SHP77 treated with DMSO at 0.1 percent for 48 hours (cell line): ENCODE measurements at regions not wholly inside any gene's neighbourhood (a gene's known extent, or its start where the extent isn't known, plus 50 kb on each side); places are given as distances from the start of the nearest gene placed in this dataset.
"Not testable (repeated sequence)": the region's sequence is repeated elsewhere in the genome, so short reads cannot be mapped to it uniquely, and the experiment has no call there.

Experiments
- DNase-seq: peaks from one replicate; lab custom pipeline; 2025; lab: John Stamatoyannopoulos, UW

- DNase-seq = no peak
Measured at GRCh38 chr17:14732211-14732610, 431.3 kb downstream of the HS3ST3B1 start.

- DNase-seq = no peak
Measured at GRCh38 chr17:14731591-14731990, 430.7 kb downstream of the HS3ST3B1 start.

- DNase-seq = no peak
Measured at GRCh38 chr17:14730821-14731220, 429.9 kb downstream of the HS3ST3B1 start.

GRCh38 chr17:14725729-14726128 lies 424.8 kb downstream of the HS3ST3B1 start:
- DNase-seq = no peak

- DNase-seq = no peak
Measured at GRCh38 chr17:14724770-14725169, 423.9 kb downstream of the HS3ST3B1 start.

- DNase-seq = not testable (repeated sequence)
Measured at GRCh38 chr17:14723349-14723748, 422.5 kb downstream of the HS3ST3B1 start.

GRCh38 chr17:14719942-14720341 lies 419.1 kb downstream of the HS3ST3B1 start:
- no peak for DNase-seq

GRCh38 chr17:14717859-14718258 lies 417.0 kb downstream of the HS3ST3B1 start:
- DNase-seq = no peak

GRCh38 chr17:14715561-14715960 lies 414.7 kb downstream of the HS3ST3B1 start:
- DNase-seq = no peak

- DNase-seq = no peak
Measured at GRCh38 chr17:14712611-14713021, 411.7 kb downstream of the HS3ST3B1 start.

- no peak for DNase-seq
Measured at GRCh38 chr17:14704121-14704520, 403.2 kb downstream of the HS3ST3B1 start.

- DNase-seq = no peak
Measured at GRCh38 chr17:14701886-14702285, 401.0 kb downstream of the HS3ST3B1 start.

GRCh38 chr17:14699574-14700185 lies 398.8 kb downstream of the HS3ST3B1 start:
- DNase-seq = no peak

- no peak for DNase-seq
Measured at GRCh38 chr17:14693382-14693781, 392.5 kb downstream of the HS3ST3B1 start.

GRCh38 chr17:14690704-14691103 lies 389.8 kb downstream of the HS3ST3B1 start:
- DNase-seq = no peak

- DNase-seq = no peak
Measured at GRCh38 chr17:14688134-14688533, 387.3 kb downstream of the HS3ST3B1 start.

- no peak for DNase-seq
Measured at GRCh38 chr17:14672830-14673229, 371.9 kb downstream of the HS3ST3B1 start.

GRCh38 chr17:14670861-14671260 lies 370.0 kb downstream of the HS3ST3B1 start:
- no peak for DNase-seq

GRCh38 chr17:14664511-14664910 lies 363.6 kb downstream of the HS3ST3B1 start:
- DNase-seq = no peak

GRCh38 chr17:14641117-14641516 lies 340.2 kb downstream of the HS3ST3B1 start:
- DNase-seq = no peak

GRCh38 chr17:14637260-14637659 lies 336.4 kb downstream of the HS3ST3B1 start:
- DNase-seq = no peak

- DNase-seq = no peak
Measured at GRCh38 chr17:14630621-14631020, 329.7 kb downstream of the HS3ST3B1 start.

- DNase-seq = no peak
Measured at GRCh38 chr17:14630046-14630445, 329.2 kb downstream of the HS3ST3B1 start.

- no peak for DNase-seq
Measured at GRCh38 chr17:14622615-14623101, 321.8 kb downstream of the HS3ST3B1 start.
